GM10248 (cell line): ENCODE measurements at regions not wholly inside any gene's neighbourhood (a gene's known extent, or its start where the extent isn't known, plus 50 kb on each side); places are given as distances from the start of the nearest gene placed in this dataset.

Experiments used
- CTCF ChIA-PET: fragments of 300-600 bp; sonication (Branson Sonifier 250); formaldehyde crosslinking; extraction: SDS; loops from one replicate; lab custom pipeline; 2021; ENCODE audit warnings: antibody characterized with exemption; lab: Yijun Ruan, JAX
- POLR2A ChIA-PET: fragments of 350-650 bp; sonication (Branson Sonifier 250); formaldehyde crosslinking; extraction: SDS; loops from one replicate; lab custom pipeline; 2020; ENCODE audit warnings: antibody characterized with exemption; lab: Yijun Ruan, JAX
- DNase-seq: peaks from one replicate; pipeline ENCODE4 v3.0.0; 2012; ENCODE audit errors: extremely low spot score
- CTCF ChIP-seq: IDR thresholded peaks from 2 replicates; pipeline ENCODE4 v1.5.1; 2012; ENCODE audit warnings: mild to moderate bottlenecking, low read depth; ENCODE audit errors: extremely low read depth, missing control alignments, control extremely low read depth

GRCh38 chr7:41880107-41880506, 177.2 kb upstream of the INHBA start:
- ChIA-PET POLR2A (no interaction called here), CTCF (interaction anchor here (1.1 kb wide), 1 partner anchor 9 kb away, joined by 3 read pairs; no protein-coding TSS in a partner anchor)
- no peak for DNase-seq
- no peak for TF ChIP-seq CTCF

GRCh38 chr7:41879403-41879802, 176.5 kb upstream of the INHBA start:
- no peak for TF ChIP-seq CTCF
- ChIA-PET POLR2A (no interaction called here), CTCF (interaction anchor here (1.3 to 3.9 kb wide), 4 partner anchors 10 to 29 kb away, joined by 4 to 9 read pairs (median 6); no protein-coding TSS in a partner anchor)
- DNase-seq = no peak

GRCh38 chr7:41878309-41879295, 175.7 kb upstream of the INHBA start:
- DNase-seq = no peak
- POLR2A ChIA-PET = no interaction called here

GRCh38 chr7:41877118-41877517, 174.2 kb upstream of the INHBA start:
- POLR2A ChIA-PET = no interaction called here
- no peak for DNase-seq
- CTCF ChIA-PET = interaction anchor here (0.9 to 3.9 kb wide), 4 partner anchors 8 to 97 kb away, joined by 3 to 9 read pairs (median 7); no protein-coding TSS in a partner anchor
- TF ChIP-seq CTCF = no peak

More at GRCh38 chr7:41878309-41879295, 175.7 kb upstream of the INHBA start:
- TF ChIP-seq CTCF = no peak
- CTCF ChIA-PET = interaction anchor here (1.3 to 3.9 kb wide), 5 partner anchors 9 to 99 kb away, joined by 4 to 9 read pairs (median 5); no protein-coding TSS in a partner anchor

GRCh38 chr7:41875513-41875912, 172.6 kb upstream of the INHBA start:
- CTCF ChIA-PET = interaction anchor here (1.3 to 3.9 kb wide), 4 partner anchors 11 to 80 kb away, joined by 3 to 9 read pairs (median 4); no protein-coding TSS in a partner anchor
- no peak for TF ChIP-seq CTCF
- POLR2A ChIA-PET = no interaction called here
- DNase-seq = no peak

GRCh38 chr7:41874201-41874785, 171.4 kb upstream of the INHBA start:
- CTCF ChIA-PET = interaction anchor here (1.7 kb wide), 1 partner anchor 69 kb away, joined by 5 read pairs; no protein-coding TSS in a partner anchor
- no peak for DNase-seq
- POLR2A ChIA-PET = no interaction called here
- TF ChIP-seq CTCF = no peak
